Keratinocyte (primary cell): ENCODE measurements at regions not wholly inside any gene's neighbourhood (a gene's known extent, or its start where the extent isn't known, plus 50 kb on each side); places are given as distances from the start of the nearest gene placed in this dataset.
A peak's percentile ranks its signal among the peaks of the same experiment; 100 is the strongest.
"Not testable (repeated sequence)": the region's sequence is repeated elsewhere in the genome, so short reads cannot be mapped to it uniquely, and the experiment has no call there.

Experiments
- DNase-seq: peaks from one replicate; pipeline ENCODE4 v3.0.0-alpha.2; 2011; ENCODE audit warnings: low read depth, missing footprints, low spot score
- FAIRE-seq: peaks from 2 replicates; lab custom pipeline; 2011; peaks lifted over from hg19 to GRCh38; lab: Jason Lieb, UNC
- H2AFZ ChIP-seq: 2 replicates; pipeline ENCODE4 v1.6.0; 2012; ENCODE audit warnings: low read length, control low read depth, inconsistent platforms; ENCODE audit not compliant: control insufficient read depth
- H3K27ac ChIP-seq: 2 replicates; pipeline ENCODE4 v1.5.1; 2011; ENCODE audit warnings: low read length; ENCODE audit not compliant: control insufficient read depth, insufficient read depth
- H3K27me3 ChIP-seq: 3 replicates; pipeline ENCODE4 v1.6.0; 2011; ENCODE audit warnings: low read length; ENCODE audit not compliant: control insufficient read depth, insufficient read depth; ENCODE audit errors: extremely low read depth
- H3K36me3 ChIP-seq, 2 experiments: 2 replicates in 1 of 2; 3 replicates in 1 of 2; pipeline ENCODE4 v1.5.1; 2011; ENCODE audit warnings: low read length in 2 of 2, mild to moderate bottlenecking in 1 of 2; ENCODE audit not compliant: control insufficient read depth in 2 of 2, insufficient read depth in 2 of 2; ENCODE audit errors: extremely low read depth in 1 of 2
- H3K4me1 ChIP-seq: 3 replicates; pipeline ENCODE4 v1.5.1; 2011; ENCODE audit warnings: low read length; ENCODE audit not compliant: control insufficient read depth, insufficient read depth; ENCODE audit errors: extremely low read depth
- H3K4me2 ChIP-seq: 3 replicates; pipeline ENCODE4 v1.6.0; 2011; ENCODE audit warnings: low read depth, low read length; ENCODE audit not compliant: control insufficient read depth, insufficient read depth; ENCODE audit errors: extremely low read depth
- H3K4me3 ChIP-seq, 3 experiments: fragments of 200-600 bp in 1 of 3; sonication (generic) in 1 of 3; 2 replicates in 2 of 3; 3 replicates in 1 of 3; pipeline ENCODE4 v1.5.1; 2011 to 2016; ENCODE audit warnings: low read length in 3 of 3, mild to moderate bottlenecking in 3 of 3, control low read depth in 2 of 3, inconsistent platforms in 1 of 3, low read depth in 1 of 3, mixed read lengths in 1 of 3, mixed run types in 1 of 3, moderate library complexity in 1 of 3; ENCODE audit not compliant: control insufficient read depth in 2 of 3, insufficient read depth in 2 of 3; ENCODE audit errors: extremely low read depth in 1 of 3
- H3K79me2 ChIP-seq: 2 replicates; pipeline ENCODE4 v1.6.0; 2012; ENCODE audit warnings: low read length; ENCODE audit not compliant: control insufficient read depth, insufficient read depth
- H3K9ac ChIP-seq: 3 replicates; pipeline ENCODE4 v1.6.0; 2011; ENCODE audit warnings: low read length; ENCODE audit not compliant: control insufficient read depth, insufficient read depth; ENCODE audit errors: extremely low read depth
- H3K9me1 ChIP-seq: 3 replicates; pipeline ENCODE4 v1.6.0; 2011; ENCODE audit warnings: low read length; ENCODE audit not compliant: control insufficient read depth, insufficient read depth; ENCODE audit errors: extremely low read depth
- H3K9me3 ChIP-seq: 2 replicates; pipeline ENCODE4 v1.5.1; 2012; ENCODE audit warnings: low read depth, low read length; ENCODE audit not compliant: control insufficient read depth
- H4K20me1 ChIP-seq: 3 replicates; pipeline ENCODE4 v1.6.0; 2011; ENCODE audit warnings: low read length; ENCODE audit not compliant: control insufficient read depth, insufficient read depth; ENCODE audit errors: extremely low read depth
- CTCF ChIP-seq, 3 experiments: IDR thresholded peaks in 1 of 3; conservative IDR thresholded peaks in 1 of 3; optimal IDR thresholded peaks in 1 of 3; 2 replicates in 2 of 3; 3 replicates in 1 of 3; pipeline versions ENCODE3 to v1.5.1; 2011; ENCODE audit warnings: low read length in 3 of 3, mild to moderate bottlenecking in 3 of 3, moderate library complexity in 2 of 3, control low read depth in 1 of 3, inconsistent platforms in 1 of 3; ENCODE audit not compliant: insufficient read depth in 2 of 3; ENCODE audit errors: extremely low read depth in 1 of 3
- EZH2 ChIP-seq: IDR thresholded peaks from one replicate; pipeline ENCODE4 v1.6.1; 2012; ENCODE audit warnings: inconsistent platforms, mild to moderate bottlenecking, low read length, moderate library complexity
- dilution Hi-C: fragments of 300-500 bp; cut with MboI; formaldehyde crosslinking; loops from one replicate; pipeline ENCODE4 v1.7.0; 2020; ENCODE audit warnings: low sequenced_read_pairs; ENCODE audit not compliant: extremely low pct_ligation_motif_present

GRCh38 chr21:35437941-35438340 is 388.8 kb upstream of the RUNX1 start:
- H3K27ac ChIP-seq, result no peak overlapping the region
- FAIRE-seq, result no peak
- dilution Hi-C loops, result no loop called here

GRCh38 chr21:35436899-35437298 is 387.8 kb upstream of the RUNX1 start:
- TF ChIP-seq EZH2 (no peak), CTCF (optimal IDR thresholded peaks at IDR 0.05 in 1 of 3, IDR thresholded peaks at IDR 0.05 in 1 of 3, conservative IDR thresholded peaks at IDR 0.05 in 1 of 3; ENCODE audit: extremely low read depth in 1 of 3, insufficient read depth in 2 of 3, low read length in 3 of 3) (peak in 1 of 3 experiments; percentile 22)
- no peak overlapping the region for H3K27ac ChIP-seq
- H3K79me2 ChIP-seq, result no peaks in the 10 kb centered on the region
- H3K9me3 ChIP-seq, result no peaks in the 10 kb centered on the region
- peaks cover 6% of the 10 kb centered on the region for H3K4me1 ChIP-seq
- no peaks in the 10 kb centered on the region for H3K36me3 ChIP-seq
- DNase-seq (no peak), FAIRE-seq (no peak)
- no peaks in the 10 kb centered on the region for H3K9me1 ChIP-seq
- no peak overlapping the region for H3K4me3 ChIP-seq
- H3K27me3 ChIP-seq, result no peaks in the 10 kb centered on the region
- H2AFZ ChIP-seq, result no peak overlapping the region
- dilution Hi-C loops, result no loop called here
- no peaks in the 10 kb centered on the region for H4K20me1 ChIP-seq
- no peak overlapping the region for H3K4me2 ChIP-seq
- no peak overlapping the region for H3K9ac ChIP-seq

More at GRCh38 chr21:35437941-35438340, 388.8 kb upstream of the RUNX1 start:
- no peaks in the 10 kb centered on the region for H3K36me3 ChIP-seq
- TF ChIP-seq CTCF (optimal IDR thresholded peaks at IDR 0.05 in 1 of 3, IDR thresholded peaks at IDR 0.05 in 1 of 3, conservative IDR thresholded peaks at IDR 0.05 in 1 of 3; ENCODE audit: extremely low read depth in 1 of 3, insufficient read depth in 2 of 3, low read length in 3 of 3), result no peak
- no peak for TF ChIP-seq EZH2
- DNase-seq, result no peak
- no peaks in the 10 kb centered on the region for H3K9me3 ChIP-seq
- no peaks in the 10 kb centered on the region for H4K20me1 ChIP-seq
- H3K4me3 ChIP-seq, result no peak overlapping the region
- no peaks in the 10 kb centered on the region for H3K9me1 ChIP-seq
- no peak overlapping the region for H2AFZ ChIP-seq
- H3K4me1 ChIP-seq, result peaks cover 6% of the 10 kb centered on the region
- no peak overlapping the region for H3K9ac ChIP-seq
- no peaks in the 10 kb centered on the region for H3K79me2 ChIP-seq
- no peaks in the 10 kb centered on the region for H3K27me3 ChIP-seq
- no peak overlapping the region for H3K4me2 ChIP-seq

- dilution Hi-C loops, H3K4me2 ChIP-seq: not testable (repeated sequence)
Measured at GRCh38 chr21:35432601-35433000, 383.5 kb upstream of the RUNX1 start.

More at GRCh38 chr21:35432601-35433000, 383.5 kb upstream of the RUNX1 start:
- not testable (repeated sequence) for H4K20me1 ChIP-seq, FAIRE-seq, DNase-seq, H3K36me3 ChIP-seq, H3K27ac ChIP-seq, H3K9me1 ChIP-seq, H2AFZ ChIP-seq, H3K4me1 ChIP-seq, H3K27me3 ChIP-seq, H3K79me2 ChIP-seq, H3K4me3 ChIP-seq, H3K9ac ChIP-seq, H3K9me3 ChIP-seq
